ENCODE measurements at regions not wholly inside any gene's neighbourhood (a gene's known extent, or its start where the extent isn't known, plus 50 kb on each side); places are given as distances from the start of the nearest gene placed in this dataset.

- WGBS, 2 donors, result 81 to 82% methylated on average over 6 of the region's 6 CpGs
- Histone ChIP-seq H3K4me3 (ENCODE audit: low read depth in 1 of 2, low read length in 2 of 2) (no peak overlapping the region), H3K27ac (ENCODE audit: low read depth in 2 of 2, low read length in 1 of 2) (no peak overlapping the region), H3K27me3 (ENCODE audit: control insufficient read depth in 1 of 2, insufficient read depth in 2 of 2, low read length in 2 of 2) (no peaks in the 10 kb centered on the region), H3K4me1 (ENCODE audit: control insufficient read depth in 2 of 2, insufficient read depth in 2 of 2, low read length in 1 of 2) (no peaks in the 10 kb centered on the region), H3K9me3 (ENCODE audit: control insufficient read depth in 2 of 2, insufficient read depth in 1 of 2, low read depth in 1 of 2, low read length in 1 of 2) (no peaks in the 10 kb centered on the region), H3K36me3 (ENCODE audit: control insufficient read depth in 2 of 2, insufficient read depth in 2 of 2, low read length in 1 of 2) (no peaks in the 10 kb centered on the region)
These were observed 476.8 kb upstream of the CELF4 start for GRCh38 chr18:38042211-38042890.

- Histone ChIP-seq H3K4me3 (ENCODE audit: low read depth in 1 of 2, low read length in 2 of 2) (no peak overlapping the region), H3K4me1 (ENCODE audit: control insufficient read depth in 2 of 2, insufficient read depth in 2 of 2, low read length in 1 of 2) (no peaks in the 10 kb centered on the region), H3K9me3 (ENCODE audit: control insufficient read depth in 2 of 2, insufficient read depth in 1 of 2, low read depth in 1 of 2, low read length in 1 of 2) (no peaks in the 10 kb centered on the region), H3K27me3 (ENCODE audit: control insufficient read depth in 1 of 2, insufficient read depth in 2 of 2, low read length in 2 of 2) (no peaks in the 10 kb centered on the region), H3K36me3 (ENCODE audit: control insufficient read depth in 2 of 2, insufficient read depth in 2 of 2, low read length in 1 of 2) (no peaks in the 10 kb centered on the region), H3K27ac (ENCODE audit: low read depth in 2 of 2, low read length in 1 of 2) (no peak overlapping the region)
These were observed 472.6 kb upstream of the CELF4 start for GRCh38 chr18:38038242-38038641.

- H3K36me3 ChIP-seq (ENCODE audit: control insufficient read depth in 2 of 2, insufficient read depth in 2 of 2, low read length in 1 of 2), result no peaks in the 10 kb centered on the region
- H3K9me3 ChIP-seq (ENCODE audit: control insufficient read depth in 2 of 2, insufficient read depth in 1 of 2, low read depth in 1 of 2, low read length in 1 of 2), result no peaks in the 10 kb centered on the region
- WGBS, 2 donors, result 38 to 49% methylated on average over 3 of the region's 3 CpGs
- no peaks in the 10 kb centered on the region for H3K27me3 ChIP-seq (ENCODE audit: control insufficient read depth in 1 of 2, insufficient read depth in 2 of 2, low read length in 2 of 2)
- H3K4me3 ChIP-seq (ENCODE audit: low read depth in 1 of 2, low read length in 2 of 2), result no peak overlapping the region
- H3K27ac ChIP-seq (ENCODE audit: low read depth in 2 of 2, low read length in 1 of 2), result no peak overlapping the region
- H3K4me1 ChIP-seq (ENCODE audit: control insufficient read depth in 2 of 2, insufficient read depth in 2 of 2, low read length in 1 of 2), result no peaks in the 10 kb centered on the region
These were observed 469.6 kb upstream of the CELF4 start for GRCh38 chr18:38035193-38035592.

- Histone ChIP-seq H3K27me3 (ENCODE audit: control insufficient read depth in 1 of 2, insufficient read depth in 2 of 2, low read length in 2 of 2) (no peaks in the 10 kb centered on the region), H3K36me3 (ENCODE audit: control insufficient read depth in 2 of 2, insufficient read depth in 2 of 2, low read length in 1 of 2) (no peaks in the 10 kb centered on the region), H3K27ac (ENCODE audit: low read depth in 2 of 2, low read length in 1 of 2) (no peak overlapping the region), H3K9me3 (ENCODE audit: control insufficient read depth in 2 of 2, insufficient read depth in 1 of 2, low read depth in 1 of 2, low read length in 1 of 2) (no peaks in the 10 kb centered on the region), H3K4me1 (ENCODE audit: control insufficient read depth in 2 of 2, insufficient read depth in 2 of 2, low read length in 1 of 2) (no peaks in the 10 kb centered on the region), H3K4me3 (ENCODE audit: low read depth in 1 of 2, low read length in 2 of 2) (no peak overlapping the region)
- 84 to 86% methylated on average over 3 of the region's 3 CpGs for WGBS, 2 donors
These were observed 467.7 kb upstream of the CELF4 start for GRCh38 chr18:38033282-38033681.

- Histone ChIP-seq H3K27ac (ENCODE audit: low read depth in 2 of 2, low read length in 1 of 2) (no peak overlapping the region), H3K4me3 (ENCODE audit: low read depth in 1 of 2, low read length in 2 of 2) (no peak overlapping the region), H3K27me3 (ENCODE audit: control insufficient read depth in 1 of 2, insufficient read depth in 2 of 2, low read length in 2 of 2) (no peaks in the 10 kb centered on the region), H3K9me3 (ENCODE audit: control insufficient read depth in 2 of 2, insufficient read depth in 1 of 2, low read depth in 1 of 2, low read length in 1 of 2) (peaks cover 0 to 1% of the 10 kb centered on the region in 2 donors), H3K4me1 (ENCODE audit: control insufficient read depth in 2 of 2, insufficient read depth in 2 of 2, low read length in 1 of 2) (no peaks in the 10 kb centered on the region), H3K36me3 (ENCODE audit: control insufficient read depth in 2 of 2, insufficient read depth in 2 of 2, low read length in 1 of 2) (no peaks in the 10 kb centered on the region)
These were observed 466.9 kb upstream of the CELF4 start for GRCh38 chr18:38032516-38032915.

- no peaks in the 10 kb centered on the region for H3K36me3 ChIP-seq (ENCODE audit: control insufficient read depth in 2 of 2, insufficient read depth in 2 of 2, low read length in 1 of 2)
- H3K9me3 ChIP-seq (ENCODE audit: control insufficient read depth in 2 of 2, insufficient read depth in 1 of 2, low read depth in 1 of 2, low read length in 1 of 2), result peaks cover 0 to 4% of the 10 kb centered on the region in 2 donors
- no peaks in the 10 kb centered on the region for H3K4me1 ChIP-seq (ENCODE audit: control insufficient read depth in 2 of 2, insufficient read depth in 2 of 2, low read length in 1 of 2)
- no peaks in the 10 kb centered on the region for H3K27me3 ChIP-seq (ENCODE audit: control insufficient read depth in 1 of 2, insufficient read depth in 2 of 2, low read length in 2 of 2)
- no peak overlapping the region for H3K27ac ChIP-seq (ENCODE audit: low read depth in 2 of 2, low read length in 1 of 2)
- no peak overlapping the region for H3K4me3 ChIP-seq (ENCODE audit: low read depth in 1 of 2, low read length in 2 of 2)
- WGBS, 2 donors, result 84% methylated on average over 7 of the region's 7 CpGs
These were observed 463.3 kb upstream of the CELF4 start for GRCh38 chr18:38028946-38029345.

GRCh38 chr18:38025433-38026038 is 459.9 kb upstream of the CELF4 start:
- Histone ChIP-seq H3K27ac (ENCODE audit: low read depth in 2 of 2, low read length in 1 of 2) (no peak overlapping the region), H3K4me3 (ENCODE audit: low read depth in 1 of 2, low read length in 2 of 2) (no peak overlapping the region), H3K4me1 (ENCODE audit: control insufficient read depth in 2 of 2, insufficient read depth in 2 of 2, low read length in 1 of 2) (no peaks in the 10 kb centered on the region), H3K36me3 (ENCODE audit: control insufficient read depth in 2 of 2, insufficient read depth in 2 of 2, low read length in 1 of 2) (no peaks in the 10 kb centered on the region), H3K27me3 (ENCODE audit: control insufficient read depth in 1 of 2, insufficient read depth in 2 of 2, low read length in 2 of 2) (no peaks in the 10 kb centered on the region), H3K9me3 (ENCODE audit: control insufficient read depth in 2 of 2, insufficient read depth in 1 of 2, low read depth in 1 of 2, low read length in 1 of 2) (peaks cover 0 to 4% of the 10 kb centered on the region in 2 donors)
- WGBS, 2 donors, result 65 to 70% methylated on average over 4 of the region's 4 CpGs

- H3K4me1 ChIP-seq (ENCODE audit: control insufficient read depth in 2 of 2, insufficient read depth in 2 of 2, low read length in 1 of 2), result no peaks in the 10 kb centered on the region
- WGBS, 2 donors, result 80 to 82% methylated on average over 2 of the region's 2 CpGs
- H3K4me3 ChIP-seq (ENCODE audit: low read depth in 1 of 2, low read length in 2 of 2), result no peak overlapping the region
- H3K36me3 ChIP-seq (ENCODE audit: control insufficient read depth in 2 of 2, insufficient read depth in 2 of 2, low read length in 1 of 2), result no peaks in the 10 kb centered on the region
- no peaks in the 10 kb centered on the region for H3K27me3 ChIP-seq (ENCODE audit: control insufficient read depth in 1 of 2, insufficient read depth in 2 of 2, low read length in 2 of 2)
- H3K9me3 ChIP-seq (ENCODE audit: control insufficient read depth in 2 of 2, insufficient read depth in 1 of 2, low read depth in 1 of 2, low read length in 1 of 2), result peaks cover 0 to 4% of the 10 kb centered on the region in 2 donors
- no peak overlapping the region for H3K27ac ChIP-seq (ENCODE audit: low read depth in 2 of 2, low read length in 1 of 2)
These were observed 458.3 kb upstream of the CELF4 start for GRCh38 chr18:38023871-38024270.

GRCh38 chr18:38022234-38022633 is 456.6 kb upstream of the CELF4 start:
- no peak overlapping the region for H3K27ac ChIP-seq (ENCODE audit: low read depth in 2 of 2, low read length in 1 of 2)
- no peaks in the 10 kb centered on the region for H3K36me3 ChIP-seq (ENCODE audit: control insufficient read depth in 2 of 2, insufficient read depth in 2 of 2, low read length in 1 of 2)
- no peak overlapping the region for H3K4me3 ChIP-seq (ENCODE audit: low read depth in 1 of 2, low read length in 2 of 2)
- H3K27me3 ChIP-seq (ENCODE audit: control insufficient read depth in 1 of 2, insufficient read depth in 2 of 2, low read length in 2 of 2), result no peaks in the 10 kb centered on the region
- WGBS, 2 donors, result 63 to 77% methylated on average over 4 of the region's 4 CpGs
- H3K9me3 ChIP-seq (ENCODE audit: control insufficient read depth in 2 of 2, insufficient read depth in 1 of 2, low read depth in 1 of 2, low read length in 1 of 2), result no peaks in the 10 kb centered on the region
- no peaks in the 10 kb centered on the region for H3K4me1 ChIP-seq (ENCODE audit: control insufficient read depth in 2 of 2, insufficient read depth in 2 of 2, low read length in 1 of 2)

GRCh38 chr18:38019292-38019691 is 453.7 kb upstream of the CELF4 start:
- WGBS, 2 donors, result 72 to 78% methylated on average over 2 of the region's 2 CpGs

More at GRCh38 chr18:38019292-38019691, 453.7 kb upstream of the CELF4 start:
- H3K4me1 ChIP-seq (ENCODE audit: control insufficient read depth in 2 of 2, insufficient read depth in 2 of 2, low read length in 1 of 2), result no peaks in the 10 kb centered on the region
- no peaks in the 10 kb centered on the region for H3K27me3 ChIP-seq (ENCODE audit: control insufficient read depth in 1 of 2, insufficient read depth in 2 of 2, low read length in 2 of 2)
- H3K9me3 ChIP-seq (ENCODE audit: control insufficient read depth in 2 of 2, insufficient read depth in 1 of 2, low read depth in 1 of 2, low read length in 1 of 2), result no peaks in the 10 kb centered on the region
- no peak overlapping the region for H3K4me3 ChIP-seq (ENCODE audit: low read depth in 1 of 2, low read length in 2 of 2)
- no peaks in the 10 kb centered on the region for H3K36me3 ChIP-seq (ENCODE audit: control insufficient read depth in 2 of 2, insufficient read depth in 2 of 2, low read length in 1 of 2)
- H3K27ac ChIP-seq (ENCODE audit: low read depth in 2 of 2, low read length in 1 of 2), result no peak overlapping the region

Data from esophagus (tissue), 2 donors.